ENCODE measurements at regions not wholly inside any gene's neighbourhood (a gene's known extent, or its start where the extent isn't known, plus 50 kb on each side); places are given as distances from the start of the nearest gene placed in this dataset.
"Not testable (repeated sequence)": the region's sequence is repeated elsewhere in the genome, so short reads cannot be mapped to it uniquely, and the experiment has no call there.

- DNase-seq, result no peak
- in situ Hi-C loops (cut with HindIII; ENCODE audit: low pct_ligation_motif_present, low pct_unique_long_range_greater_than_20kb, low sequenced_read_pairs), result no loop called here
Measured at GRCh38 chr5:166063261-166063660, 2228.2 kb upstream of the WWC1 start.

GRCh38 chr5:166068547-166069335 is 2222.7 kb upstream of the WWC1 start:
- DNase-seq, result no peak
- in situ Hi-C loops (cut with HindIII; ENCODE audit: low pct_ligation_motif_present, low pct_unique_long_range_greater_than_20kb, low sequenced_read_pairs), result no loop called here

- DNase-seq, result no peak
Measured at GRCh38 chr5:166073901-166074581, 2217.4 kb upstream of the WWC1 start.

GRCh38 chr5:166074582-166075481 is 2216.6 kb upstream of the WWC1 start:
- in situ Hi-C loops (cut with HindIII; ENCODE audit: low pct_ligation_motif_present, low pct_unique_long_range_greater_than_20kb, low sequenced_read_pairs), result no loop called here
- no peak for DNase-seq

More at GRCh38 chr5:166073901-166074581, 2217.4 kb upstream of the WWC1 start:
- in situ Hi-C loops (cut with HindIII; ENCODE audit: low pct_ligation_motif_present, low pct_unique_long_range_greater_than_20kb, low sequenced_read_pairs), result no loop called here

- in situ Hi-C loops (cut with HindIII; ENCODE audit: low pct_ligation_motif_present, low pct_unique_long_range_greater_than_20kb, low sequenced_read_pairs), result no loop called here
- DNase-seq, result no peak
Measured at GRCh38 chr5:166083183-166083959, 2208.1 kb upstream of the WWC1 start.

GRCh38 chr5:166086568-166086967 is 2204.9 kb upstream of the WWC1 start:
- in situ Hi-C loops (cut with HindIII; ENCODE audit: low pct_ligation_motif_present, low pct_unique_long_range_greater_than_20kb, low sequenced_read_pairs), result no loop called here
- no peak for DNase-seq

- in situ Hi-C loops (cut with HindIII; ENCODE audit: low pct_ligation_motif_present, low pct_unique_long_range_greater_than_20kb, low sequenced_read_pairs), result no loop called here
Measured at GRCh38 chr5:166088389-166089039, 2202.9 kb upstream of the WWC1 start.

GRCh38 chr5:166091931-166092330 is 2199.5 kb upstream of the WWC1 start:
- in situ Hi-C loops (cut with HindIII; ENCODE audit: low pct_ligation_motif_present, low pct_unique_long_range_greater_than_20kb, low sequenced_read_pairs), result no loop called here
- no peak for DNase-seq

More at GRCh38 chr5:166088389-166089039, 2202.9 kb upstream of the WWC1 start:
- DNase-seq, result no peak

- DNase-seq, result no peak
- in situ Hi-C loops (cut with HindIII; ENCODE audit: low pct_ligation_motif_present, low pct_unique_long_range_greater_than_20kb, low sequenced_read_pairs), result no loop called here
Measured at GRCh38 chr5:166093312-166093711, 2198.1 kb upstream of the WWC1 start.

GRCh38 chr5:166102947-166103346 is 2188.5 kb upstream of the WWC1 start:
- no peak for DNase-seq
- in situ Hi-C loops (cut with HindIII; ENCODE audit: low pct_ligation_motif_present, low pct_unique_long_range_greater_than_20kb, low sequenced_read_pairs), result no loop called here

GRCh38 chr5:166111021-166111420 is 2180.4 kb upstream of the WWC1 start:
- no peak for DNase-seq
- in situ Hi-C loops (cut with HindIII; ENCODE audit: low pct_ligation_motif_present, low pct_unique_long_range_greater_than_20kb, low sequenced_read_pairs), result no loop called here

- in situ Hi-C loops (cut with HindIII; ENCODE audit: low pct_ligation_motif_present, low pct_unique_long_range_greater_than_20kb, low sequenced_read_pairs), result no loop called here
- DNase-seq, result no peak
Measured at GRCh38 chr5:166117072-166118066, 2174.1 kb upstream of the WWC1 start.

GRCh38 chr5:166119506-166119905 is 2171.9 kb upstream of the WWC1 start:
- DNase-seq, result no peak
- in situ Hi-C loops (cut with HindIII; ENCODE audit: low pct_ligation_motif_present, low pct_unique_long_range_greater_than_20kb, low sequenced_read_pairs), result no loop called here

- DNase-seq, result no peak
- in situ Hi-C loops (cut with HindIII; ENCODE audit: low pct_ligation_motif_present, low pct_unique_long_range_greater_than_20kb, low sequenced_read_pairs), result no loop called here
Measured at GRCh38 chr5:166123717-166124116, 2167.7 kb upstream of the WWC1 start.

- in situ Hi-C loops (cut with HindIII; ENCODE audit: low pct_ligation_motif_present, low pct_unique_long_range_greater_than_20kb, low sequenced_read_pairs), result no loop called here
- DNase-seq, result no peak
Measured at GRCh38 chr5:166127766-166128570, 2163.5 kb upstream of the WWC1 start.

- DNase-seq; in situ Hi-C loops (cut with HindIII; ENCODE audit: low pct_ligation_motif_present, low pct_unique_long_range_greater_than_20kb, low sequenced_read_pairs): not testable (repeated sequence)
Measured at GRCh38 chr5:166145107-166145506, 2146.3 kb upstream of the WWC1 start.
